Natural killer cell (primary cell): ENCODE measurements at regions not wholly inside any gene's neighbourhood (a gene's known extent, or its start where the extent isn't known, plus 50 kb on each side); places are given as distances from the start of the nearest gene placed in this dataset.

ENCODE experiments used
- ATAC-seq, 3 donors: fragments of 150-1000 bp in 2 of 3; fragments of 200-7000 bp in 1 of 3; cut with Tn5 transposase; 1 replicate in 1 of 3; 2 replicates in 2 of 3; pipeline ENCODE4 v1.10.0; 2021; ENCODE audit warnings: mild to moderate bottlenecking in 2 of 3, moderate library complexity in 2 of 3
- DNase-seq, 2 donors: peaks; one replicate each; pipeline versions ENCODE4 v3.0.0 to v3.0.0-alpha.2; 2013 to 2021; ENCODE audit warnings: mixed read lengths in 1 of 2
- H3K27ac ChIP-seq: one replicate; pipeline ENCODE4 v1.5.1; 2013; ENCODE audit warnings: mild to moderate bottlenecking, low read length
- H3K27me3 ChIP-seq: one replicate; pipeline ENCODE4 v1.6.1; 2013; ENCODE audit warnings: low read length; ENCODE audit not compliant: control insufficient read depth, insufficient read depth
- H3K36me3 ChIP-seq: one replicate; pipeline ENCODE4 v1.6.1; 2013; ENCODE audit warnings: low read length; ENCODE audit not compliant: control insufficient read depth, insufficient read depth
- H3K4me1 ChIP-seq: one replicate; pipeline ENCODE4 v1.6.1; 2013; ENCODE audit warnings: low read length; ENCODE audit not compliant: control insufficient read depth, insufficient read depth
- H3K4me3 ChIP-seq: one replicate; pipeline ENCODE4 v1.5.1; 2013; ENCODE audit warnings: low read length
- H3K9me3 ChIP-seq: one replicate; pipeline ENCODE4 v1.6.1; 2013; ENCODE audit warnings: low read length; ENCODE audit not compliant: control insufficient read depth, insufficient read depth
- H3K27ac Mint-ChIP-seq, 2 donors: one replicate each; pipeline ENCODE4 v1.8.0; 2022; ENCODE audit warnings: mild to moderate bottlenecking in 2 of 2, mixed read lengths in 2 of 2, moderate library complexity in 1 of 2
- H3K27me3 Mint-ChIP-seq, 2 donors: one replicate each; pipeline ENCODE4 v1.8.0; 2022; ENCODE audit warnings: low read depth in 2 of 2, mixed read lengths in 2 of 2
- H3K36me3 Mint-ChIP-seq: one replicate; pipeline ENCODE4 v1.8.0; 2022; ENCODE audit warnings: mixed read lengths
- H3K4me1 Mint-ChIP-seq, 2 donors: one replicate each; pipeline ENCODE4 v1.8.0; 2022; ENCODE audit warnings: mixed read lengths in 2 of 2
- H3K4me3 Mint-ChIP-seq: one replicate; pipeline ENCODE4 v1.8.0; 2022; ENCODE audit warnings: mild to moderate bottlenecking, moderate library complexity, mixed read lengths
- H3K9me3 Mint-ChIP-seq, 2 donors: one replicate each; pipeline ENCODE4 v1.8.0; 2022; ENCODE audit warnings: mixed read lengths in 2 of 2
- WGBS: methylation state at CpG from one replicate; pipeline ENCODE4 v1.1.7; 2013; ENCODE audit warnings: missing lambda C conversion rate; ENCODE audit not compliant: insufficient coverage; 5-methylcytosine and 5-hydroxymethylcytosine counted together
- intact Hi-C: fragments of 100-400 bp; cut with micrococcal nuclease; formaldehyde crosslinking; loops from one replicate; pipeline ENCODE4 v1.14.2; 2022
- TF ChIP-seq, protein P1 (sequence below): fragments of 200-600 bp; IDR thresholded peaks from one replicate; pipeline ENCODE4 v1.8.0; 2022; ENCODE audit warnings: antibody characterized with exemption

DNA sequence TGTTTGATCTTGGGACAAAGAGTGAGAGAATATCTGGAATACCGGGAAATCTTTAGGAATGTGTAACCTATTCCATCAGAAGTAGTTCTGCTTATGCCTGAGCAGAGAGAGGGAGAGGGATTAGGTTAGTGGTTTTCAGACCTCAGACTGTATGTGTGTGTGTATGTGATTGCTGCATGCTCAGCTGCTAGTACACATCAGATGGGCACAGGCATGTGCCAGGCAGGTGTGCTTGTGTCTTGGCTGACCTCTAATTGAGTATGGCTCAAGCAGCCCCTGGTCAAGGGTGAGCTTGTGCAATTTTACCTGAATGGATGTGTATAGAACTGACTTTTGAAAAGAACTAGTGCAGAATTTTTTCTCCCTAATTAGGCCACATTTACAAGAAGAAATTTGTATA lies 91.2 kb downstream of the INSIG2 start:
- no peak for ATAC-seq
- H3K36me3 Mint-ChIP-seq = no peaks in the 10 kb centered on the region
- Histone ChIP-seq H3K9me3 (no peaks in the 10 kb centered on the region), H3K27ac (no peak overlapping the region), H3K4me3 (no peak overlapping the region), H3K36me3 (no peaks in the 10 kb centered on the region), H3K4me1 (no peaks in the 10 kb centered on the region), H3K27me3 (peaks cover 3% of the 10 kb centered on the region)
- no peak for DNase-seq
- no peaks in the 10 kb centered on the region for H3K4me1 Mint-ChIP-seq
- no peak overlapping the region for H3K4me3 Mint-ChIP-seq
- H3K27me3 Mint-ChIP-seq = peaks cover 11 to 14% of the 10 kb centered on the region in 2 donors
- no peaks in the 10 kb centered on the region for H3K9me3 Mint-ChIP-seq
- TF ChIP-seq, protein P1, sequence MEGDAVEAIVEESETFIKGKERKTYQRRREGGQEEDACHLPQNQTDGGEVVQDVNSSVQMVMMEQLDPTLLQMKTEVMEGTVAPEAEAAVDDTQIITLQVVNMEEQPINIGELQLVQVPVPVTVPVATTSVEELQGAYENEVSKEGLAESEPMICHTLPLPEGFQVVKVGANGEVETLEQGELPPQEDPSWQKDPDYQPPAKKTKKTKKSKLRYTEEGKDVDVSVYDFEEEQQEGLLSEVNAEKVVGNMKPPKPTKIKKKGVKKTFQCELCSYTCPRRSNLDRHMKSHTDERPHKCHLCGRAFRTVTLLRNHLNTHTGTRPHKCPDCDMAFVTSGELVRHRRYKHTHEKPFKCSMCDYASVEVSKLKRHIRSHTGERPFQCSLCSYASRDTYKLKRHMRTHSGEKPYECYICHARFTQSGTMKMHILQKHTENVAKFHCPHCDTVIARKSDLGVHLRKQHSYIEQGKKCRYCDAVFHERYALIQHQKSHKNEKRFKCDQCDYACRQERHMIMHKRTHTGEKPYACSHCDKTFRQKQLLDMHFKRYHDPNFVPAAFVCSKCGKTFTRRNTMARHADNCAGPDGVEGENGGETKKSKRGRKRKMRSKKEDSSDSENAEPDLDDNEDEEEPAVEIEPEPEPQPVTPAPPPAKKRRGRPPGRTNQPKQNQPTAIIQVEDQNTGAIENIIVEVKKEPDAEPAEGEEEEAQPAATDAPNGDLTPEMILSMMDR = no peak
- 88% methylated on average over 1 of the region's 1 CpG for WGBS
- intact Hi-C loops = no loop called here
- H3K27ac Mint-ChIP-seq = no peak overlapping the region

DNA sequence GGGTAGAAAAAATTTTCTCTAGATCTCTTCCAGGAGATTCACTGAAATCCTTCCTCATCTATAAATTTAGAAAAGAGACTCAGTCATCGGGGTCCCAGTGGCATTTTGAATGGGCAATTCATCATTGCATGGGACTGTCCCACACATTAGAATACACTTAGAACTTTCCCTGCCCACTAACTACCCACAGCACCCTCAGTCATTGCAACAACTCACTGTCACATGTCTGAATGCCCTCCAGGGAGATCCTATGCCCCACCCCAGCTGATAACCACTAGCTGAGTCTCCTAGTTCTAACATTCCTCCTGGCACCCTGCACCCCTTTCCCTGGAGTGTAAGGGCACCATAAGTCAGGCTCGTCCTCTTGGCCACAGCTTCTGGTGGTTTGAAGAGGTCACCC lies 89.6 kb downstream of the INSIG2 start:
- TF ChIP-seq, protein P1 = no peak
- H3K27me3 ChIP-seq = peaks cover 3% of the 10 kb centered on the region
- no peak for DNase-seq
- H3K4me1 ChIP-seq = no peaks in the 10 kb centered on the region
- Mint-ChIP-seq H3K4me1 (no peaks in the 10 kb centered on the region), H3K9me3 (no peaks in the 10 kb centered on the region), H3K36me3 (no peaks in the 10 kb centered on the region), H3K27me3 (peaks cover 11 to 14% of the 10 kb centered on the region in 2 donors), H3K4me3 (no peak overlapping the region), H3K27ac (no peak overlapping the region)
- H3K27ac ChIP-seq = no peak overlapping the region
- no peak overlapping the region for H3K4me3 ChIP-seq
- no peak for ATAC-seq
- H3K9me3 ChIP-seq = no peaks in the 10 kb centered on the region
- WGBS = 60% methylated on average over 2 of the region's 2 CpGs
- intact Hi-C loops = no loop called here
- H3K36me3 ChIP-seq = no peaks in the 10 kb centered on the region

- Histone ChIP-seq H3K36me3 (no peaks in the 10 kb centered on the region), H3K9me3 (no peaks in the 10 kb centered on the region), H3K4me1 (no peaks in the 10 kb centered on the region), H3K27ac (no peak overlapping the region), H3K27me3 (peaks cover 3% of the 10 kb centered on the region), H3K4me3 (no peak overlapping the region)
- no peak for ATAC-seq
- no peak overlapping the region for H3K4me3 Mint-ChIP-seq
- no peaks in the 10 kb centered on the region for H3K4me1 Mint-ChIP-seq
- H3K9me3 Mint-ChIP-seq = no peaks in the 10 kb centered on the region
- WGBS = 57% methylated on average over 3 of the region's 3 CpGs
- no peak for DNase-seq
- H3K27ac Mint-ChIP-seq = no peak overlapping the region
- intact Hi-C loops = no loop called here
- H3K36me3 Mint-ChIP-seq = no peaks in the 10 kb centered on the region
- TF ChIP-seq, protein P1 = no peak
- peaks cover 11 to 14% of the 10 kb centered on the region in 2 donors for H3K27me3 Mint-ChIP-seq
These were observed 89.0 kb downstream of the INSIG2 start for GRCh38 chr2:118177318-118177717.

- Histone ChIP-seq H3K36me3 (no peaks in the 10 kb centered on the region), H3K27ac (no peak overlapping the region), H3K4me1 (no peaks in the 10 kb centered on the region), H3K27me3 (peaks cover 3% of the 10 kb centered on the region), H3K4me3 (no peak overlapping the region), H3K9me3 (no peaks in the 10 kb centered on the region)
- Mint-ChIP-seq H3K27me3 (peaks cover 11 to 14% of the 10 kb centered on the region in 2 donors), H3K9me3 (no peaks in the 10 kb centered on the region), H3K27ac (no peak overlapping the region), H3K4me1 (no peaks in the 10 kb centered on the region), H3K4me3 (no peak overlapping the region), H3K36me3 (no peaks in the 10 kb centered on the region)
- ATAC-seq = no peak
- intact Hi-C loops = no loop called here
- WGBS = 60% methylated on average over 3 of the region's 3 CpGs
- TF ChIP-seq, protein P1 = no peak
- DNase-seq = no peak
These were observed 88.3 kb downstream of the INSIG2 start for GRCh38 chr2:118176601-118177000.
